Retina (tissue), 1 donor: ENCODE measurements at regions not wholly inside any gene's neighbourhood (a gene's known extent, or its start where the extent isn't known, plus 50 kb on each side); places are given as distances from the start of the nearest gene placed in this dataset.

Experiments
- DNase-seq: peaks from one replicate; pipeline ENCODE4 v3.0.0-alpha.2; 2016

- no peak for DNase-seq
Observed at GRCh38 chr12:97182769-97183168, 275.7 kb downstream of the NEDD1 start.

GRCh38 chr12:97184127-97184773 lies 277.2 kb downstream of the NEDD1 start:
- DNase-seq: no peak

- DNase-seq: no peak
Observed at GRCh38 chr12:97185567-97185966, 277.0 kb upstream of the RMST start.

- DNase-seq: no peak
Observed at GRCh38 chr12:97194546-97194945, 268.1 kb upstream of the RMST start.

- no peak for DNase-seq
Observed at GRCh38 chr12:97200181-97200580, 262.4 kb upstream of the RMST start.

GRCh38 chr12:97203408-97203807 lies 259.2 kb upstream of the RMST start:
- no peak for DNase-seq

GRCh38 chr12:97209997-97210396 lies 252.6 kb upstream of the RMST start:
- no peak for DNase-seq

- DNase-seq: peak; percentile 42
Observed at GRCh38 chr12:97211416-97211930, 251.1 kb upstream of the RMST start.

- DNase-seq: peak; percentile 10
Observed at GRCh38 chr12:97216848-97217247, 245.8 kb upstream of the RMST start.

- no peak for DNase-seq
Observed at GRCh38 chr12:97222391-97222790, 240.2 kb upstream of the RMST start.

GRCh38 chr12:97223419-97223818 lies 239.2 kb upstream of the RMST start:
- no peak for DNase-seq

GRCh38 chr12:97229004-97229403 lies 233.6 kb upstream of the RMST start:
- no peak for DNase-seq

- DNase-seq: no peak
Observed at GRCh38 chr12:97235102-97235501, 227.5 kb upstream of the RMST start.

GRCh38 chr12:97246368-97246767 lies 216.2 kb upstream of the RMST start:
- peak; percentile 28 for DNase-seq

- no peak for DNase-seq
Observed at GRCh38 chr12:97250483-97250882, 212.1 kb upstream of the RMST start.

GRCh38 chr12:97257726-97258125 lies 204.9 kb upstream of the RMST start:
- DNase-seq: no peak

GRCh38 chr12:97259098-97259497 lies 203.5 kb upstream of the RMST start:
- no peak for DNase-seq

GRCh38 chr12:97260786-97261185 lies 201.8 kb upstream of the RMST start:
- DNase-seq: no peak

- no peak for DNase-seq
Observed at GRCh38 chr12:97267166-97267565, 195.4 kb upstream of the RMST start.

GRCh38 chr12:97267594-97268202 lies 194.9 kb upstream of the RMST start:
- DNase-seq: no peak

GRCh38 chr12:97272471-97272870 lies 190.1 kb upstream of the RMST start:
- no peak for DNase-seq

GRCh38 chr12:97274386-97274785 lies 188.2 kb upstream of the RMST start:
- DNase-seq: peak; percentile 34

- peak; percentile 90 for DNase-seq
Observed at GRCh38 chr12:97275256-97275655, 187.3 kb upstream of the RMST start.

GRCh38 chr12:97275728-97276590 lies 186.6 kb upstream of the RMST start:
- DNase-seq: peak; percentile 90
